ENCODE measurements at regions not wholly inside any gene's neighbourhood (a gene's known extent, or its start where the extent isn't known, plus 50 kb on each side); places are given as distances from the start of the nearest gene placed in this dataset.
"Not testable (repeated sequence)": the region's sequence is repeated elsewhere in the genome, so short reads cannot be mapped to it uniquely, and the experiment has no call there.

- TF ChIP-seq POLR2A (IDR thresholded peaks at IDR 0.05) = no peak
- no peak for TF ChIP-seq CTCF (IDR thresholded peaks at IDR 0.05)
- Histone ChIP-seq H3K27me3 (no peaks in the 10 kb centered on the region), H3K36me3 (replicated peaks in 1 of 2) (no peaks in the 10 kb centered on the region), H3K4me1 (replicated peaks in 1 of 2) (no peaks in the 10 kb centered on the region), H3K27ac (no peak overlapping the region), H3K9me3 (replicated peaks in 1 of 3) (peaks cover 0 to 9% (median 0%) of the 10 kb centered on the region in 3 donors), H3K4me3 (no peak overlapping the region)
- intact Hi-C loops (cut with DNase I) = no loop called here
- DNase-seq = peak in 1 of 7 donors; percentile 4
- WGBS, 4 donors = 79 to 90% (median 89%) methylated on average over 4 of the region's 4 CpGs
Measured at GRCh38 chr20:47428851-47429336, 72.4 kb upstream of the ZMYND8 start.

- WGBS, 4 donors = 96 to 97% (median 97%) methylated on average over 3 of the region's 3 CpGs
- DNase-seq = no peak
- intact Hi-C loops (cut with DNase I) = no loop called here
Measured at GRCh38 chr20:47429409-47429808, 72.3 kb upstream of the NCOA3 start.

GRCh38 chr20:47430862-47431588, 70.7 kb upstream of the NCOA3 start:
- no peak for TF ChIP-seq POLR2A (IDR thresholded peaks at IDR 0.05)
- TF ChIP-seq CTCF (IDR thresholded peaks at IDR 0.05) = no peak
- no peaks in the 10 kb centered on the region for H3K36me3 ChIP-seq (replicated peaks in 1 of 2)
- H3K4me1 ChIP-seq (replicated peaks in 1 of 2) = no peaks in the 10 kb centered on the region
- no peak for DNase-seq
- 86 to 92% (median 90%) methylated on average over 5 of the region's 5 CpGs for WGBS, 4 donors
- intact Hi-C loops (cut with DNase I) = no loop called here
- H3K27me3 ChIP-seq = no peaks in the 10 kb centered on the region
- H3K9me3 ChIP-seq (replicated peaks in 1 of 3) = peaks cover 0 to 9% (median 0%) of the 10 kb centered on the region in 3 donors
- H3K27ac ChIP-seq = no peak overlapping the region
- no peak overlapping the region for H3K4me3 ChIP-seq

More at GRCh38 chr20:47429409-47429808, 72.3 kb upstream of the NCOA3 start:
- no peaks in the 10 kb centered on the region for H3K36me3 ChIP-seq (replicated peaks in 1 of 2)
- TF ChIP-seq POLR2A (IDR thresholded peaks at IDR 0.05) (no peak), CTCF (IDR thresholded peaks at IDR 0.05) (no peak)
- H3K4me1 ChIP-seq (replicated peaks in 1 of 2) = no peaks in the 10 kb centered on the region
- H3K9me3 ChIP-seq (replicated peaks in 1 of 3) = peaks cover 0 to 9% (median 0%) of the 10 kb centered on the region in 3 donors
- no peak overlapping the region for H3K27ac ChIP-seq
- H3K4me3 ChIP-seq = no peak overlapping the region
- no peaks in the 10 kb centered on the region for H3K27me3 ChIP-seq

- Histone ChIP-seq H3K36me3 (replicated peaks in 1 of 2) (no peaks in the 10 kb centered on the region), H3K4me3 (no peak overlapping the region), H3K9me3 (replicated peaks in 1 of 3) (no peaks in the 10 kb centered on the region), H3K4me1 (replicated peaks in 1 of 2) (no peaks in the 10 kb centered on the region), H3K27me3 (no peaks in the 10 kb centered on the region), H3K27ac (no peak overlapping the region)
- TF ChIP-seq CTCF (IDR thresholded peaks at IDR 0.05) = no peak
- TF ChIP-seq POLR2A (IDR thresholded peaks at IDR 0.05) = no peak
- DNase-seq = no peak
- intact Hi-C loops (cut with DNase I) = no loop called here
- 56 to 67% (median 65%) methylated on average over 3 of the region's 3 CpGs for WGBS, 4 donors
Measured at GRCh38 chr20:47432834-47433210, 68.9 kb upstream of the NCOA3 start.

- intact Hi-C loops (cut with DNase I); DNase-seq; H3K27me3 ChIP-seq; H3K27ac ChIP-seq; H3K36me3 ChIP-seq (replicated peaks in 1 of 2); H3K9me3 ChIP-seq (replicated peaks in 1 of 3); H3K4me1 ChIP-seq (replicated peaks in 1 of 2); H3K4me3 ChIP-seq: not testable (repeated sequence)
- 84 to 91% (median 88%) methylated on average over 12 to 13 of the region's 13 CpGs for WGBS, 4 donors
Measured at GRCh38 chr20:47434128-47434779, 67.4 kb upstream of the NCOA3 start.

Measured in adrenal gland (tissue), 9 donors.